Smooth muscle cell (in vitro differentiated cells): ENCODE measurements at regions not wholly inside any gene's neighbourhood (a gene's known extent, or its start where the extent isn't known, plus 50 kb on each side); places are given as distances from the start of the nearest gene placed in this dataset.

ENCODE experiments used
- DNase-seq: peaks from one replicate; lab custom pipeline; 2025; ENCODE audit not compliant: unreplicated experiment; lab: John Stamatoyannopoulos, UW
- H2AFZ ChIP-seq: fragments of 200-600 bp; sonication (generic); 2 replicates; pipeline ENCODE4 v1.6.0; 2016; ENCODE audit warnings: antibody characterized with exemption, low read depth, mild to moderate bottlenecking
- H3F3A ChIP-seq: fragments of 200-600 bp; sonication (generic); 2 replicates; pipeline ENCODE4 v1.6.0; 2017; ENCODE audit warnings: antibody characterized with exemption, low read depth
- H3K27ac ChIP-seq: fragments of 200-600 bp; sonication (generic); 2 replicates; pipeline ENCODE4 v1.5.1; 2016; ENCODE audit warnings: low read depth, mild to moderate bottlenecking
- H3K27me3 ChIP-seq: fragments of 200-600 bp; sonication (generic); 2 replicates; pipeline ENCODE4 v1.6.1; 2016; ENCODE audit warnings: low read depth, mild to moderate bottlenecking
- H3K36me3 ChIP-seq: fragments of 200-600 bp; sonication (generic); 2 replicates; pipeline ENCODE4 v1.5.1; 2016; ENCODE audit warnings: low read depth
- H3K4me1 ChIP-seq: fragments of 200-600 bp; sonication (generic); 2 replicates; pipeline ENCODE4 v1.5.1; 2016; ENCODE audit warnings: low read depth
- H3K4me2 ChIP-seq: fragments of 200-600 bp; sonication (generic); 2 replicates; pipeline ENCODE4 v1.6.0; 2016; ENCODE audit warnings: mild to moderate bottlenecking
- H3K4me3 ChIP-seq: fragments of 200-600 bp; sonication (generic); 2 replicates; pipeline ENCODE4 v1.5.1; 2016; ENCODE audit warnings: mild to moderate bottlenecking
- H3K79me2 ChIP-seq: fragments of 200-600 bp; sonication (generic); 2 replicates; pipeline ENCODE4 v1.6.0; 2016; ENCODE audit warnings: low read depth, mild to moderate bottlenecking
- H3K9ac ChIP-seq: fragments of 200-600 bp; sonication (generic); 2 replicates; pipeline ENCODE4 v1.6.0; 2016; ENCODE audit warnings: low read depth
- H3K9me3 ChIP-seq: fragments of 200-600 bp; sonication (generic); replicated peaks from 2 replicates; pipeline ENCODE4 v1.5.1; 2016; ENCODE audit warnings: low read depth
- H4K20me1 ChIP-seq: fragments of 200-600 bp; sonication (generic); 2 replicates; pipeline ENCODE4 v1.6.0; 2016; ENCODE audit warnings: low read depth
- WGBS: methylation state at CpG from one replicate; pipeline ENCODE4 v1.1.7; 2016; ENCODE audit warnings: low lambda C conversion rate; 5-methylcytosine and 5-hydroxymethylcytosine counted together
- TF ChIP-seq, protein P1 (sequence below): fragments of 200-600 bp; sonication (generic); IDR thresholded peaks from 2 replicates; pipeline ENCODE4 v1.5.1; 2017; ENCODE audit warnings: borderline replicate concordance, mild to moderate bottlenecking, antibody characterized with exemption; ENCODE audit not compliant: insufficient read depth, poor library complexity, severe bottlenecking

GRCh38 chr18:57864615-57865121 lies 61.6 kb upstream of the ATP8B1 start:
- Histone ChIP-seq H3K27me3 (peaks cover 12% of the 10 kb centered on the region), H3F3A (no peaks in the 10 kb centered on the region), H3K27ac (no peak overlapping the region), H3K4me3 (no peak overlapping the region), H3K79me2 (no peaks in the 10 kb centered on the region), H3K36me3 (no peaks in the 10 kb centered on the region), H4K20me1 (no peaks in the 10 kb centered on the region), H3K4me2 (no peak overlapping the region), H3K9me3 (no peaks in the 10 kb centered on the region), H2AFZ (no peak overlapping the region), H3K4me1 (no peaks in the 10 kb centered on the region), H3K9ac (no peak overlapping the region)
- 87% methylated on average over 4 of the region's 4 CpGs for WGBS
- DNase-seq, result no peak
- TF ChIP-seq, protein P1, sequence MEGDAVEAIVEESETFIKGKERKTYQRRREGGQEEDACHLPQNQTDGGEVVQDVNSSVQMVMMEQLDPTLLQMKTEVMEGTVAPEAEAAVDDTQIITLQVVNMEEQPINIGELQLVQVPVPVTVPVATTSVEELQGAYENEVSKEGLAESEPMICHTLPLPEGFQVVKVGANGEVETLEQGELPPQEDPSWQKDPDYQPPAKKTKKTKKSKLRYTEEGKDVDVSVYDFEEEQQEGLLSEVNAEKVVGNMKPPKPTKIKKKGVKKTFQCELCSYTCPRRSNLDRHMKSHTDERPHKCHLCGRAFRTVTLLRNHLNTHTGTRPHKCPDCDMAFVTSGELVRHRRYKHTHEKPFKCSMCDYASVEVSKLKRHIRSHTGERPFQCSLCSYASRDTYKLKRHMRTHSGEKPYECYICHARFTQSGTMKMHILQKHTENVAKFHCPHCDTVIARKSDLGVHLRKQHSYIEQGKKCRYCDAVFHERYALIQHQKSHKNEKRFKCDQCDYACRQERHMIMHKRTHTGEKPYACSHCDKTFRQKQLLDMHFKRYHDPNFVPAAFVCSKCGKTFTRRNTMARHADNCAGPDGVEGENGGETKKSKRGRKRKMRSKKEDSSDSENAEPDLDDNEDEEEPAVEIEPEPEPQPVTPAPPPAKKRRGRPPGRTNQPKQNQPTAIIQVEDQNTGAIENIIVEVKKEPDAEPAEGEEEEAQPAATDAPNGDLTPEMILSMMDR, result no peak

DNA sequence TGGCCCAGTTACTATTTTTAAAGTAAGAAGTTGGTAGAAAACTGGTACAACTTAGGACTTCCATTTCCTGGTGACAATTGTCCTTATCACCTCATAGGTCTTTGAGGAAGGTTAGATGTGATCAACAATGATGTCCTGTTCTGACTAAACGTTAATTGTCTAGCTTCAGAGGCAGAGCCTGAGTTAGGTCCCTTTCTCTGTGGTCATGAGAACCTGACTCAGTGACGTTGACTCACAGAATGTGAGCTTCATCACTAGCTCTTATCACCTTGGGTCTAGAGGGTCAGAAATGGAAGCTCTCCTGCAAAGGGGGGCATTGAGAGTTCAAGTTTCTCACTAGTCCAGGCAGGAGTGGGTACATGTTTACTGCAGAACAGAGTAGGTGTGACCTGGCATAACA lies 60.6 kb upstream of the ATP8B1 start:
- 82% methylated on average over 2 of the region's 2 CpGs for WGBS
- DNase-seq, result no peak
- Histone ChIP-seq H2AFZ (no peak overlapping the region), H3K79me2 (no peaks in the 10 kb centered on the region), H3F3A (no peaks in the 10 kb centered on the region), H3K9ac (no peak overlapping the region), H3K27ac (no peak overlapping the region), H3K4me1 (no peaks in the 10 kb centered on the region), H4K20me1 (no peaks in the 10 kb centered on the region), H3K4me3 (no peak overlapping the region), H3K36me3 (no peaks in the 10 kb centered on the region), H3K9me3 (no peaks in the 10 kb centered on the region), H3K4me2 (no peak overlapping the region), H3K27me3 (peaks cover 19% of the 10 kb centered on the region)
- TF ChIP-seq, protein P1, result no peak

DNA sequence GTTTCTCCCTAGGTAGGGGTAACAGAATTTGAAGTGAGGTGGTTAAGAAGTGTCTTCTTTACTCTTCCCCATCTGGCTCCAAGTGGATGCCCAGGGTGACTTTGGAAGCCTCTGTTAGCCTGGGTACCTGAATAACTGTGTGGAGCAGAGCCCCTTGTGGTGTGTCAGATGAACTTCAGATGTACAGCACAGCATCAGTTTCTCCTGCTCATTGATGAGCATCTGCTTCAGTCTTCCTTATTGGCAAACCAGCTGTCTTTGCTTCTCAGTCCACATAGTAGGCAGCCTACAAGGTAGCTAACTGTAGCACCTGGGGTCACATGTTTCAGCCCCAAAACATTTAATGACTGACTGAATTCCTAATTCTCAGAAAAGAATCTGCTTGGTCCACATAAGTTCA lies 56.2 kb upstream of the ATP8B1 start:
- no peak overlapping the region for H3K4me3 ChIP-seq
- no peaks in the 10 kb centered on the region for H3F3A ChIP-seq
- H3K4me2 ChIP-seq, result no peak overlapping the region
- TF ChIP-seq, protein P1, result peak; percentile 29
- H4K20me1 ChIP-seq, result no peaks in the 10 kb centered on the region
- no peaks in the 10 kb centered on the region for H3K79me2 ChIP-seq
- no peak overlapping the region for H2AFZ ChIP-seq
- no peak overlapping the region for H3K27ac ChIP-seq
- no peaks in the 10 kb centered on the region for H3K9me3 ChIP-seq
- no peaks in the 10 kb centered on the region for H3K36me3 ChIP-seq
- DNase-seq, result no peak
- H3K9ac ChIP-seq, result no peak overlapping the region
- peaks cover 44% of the 10 kb centered on the region for H3K27me3 ChIP-seq
- H3K4me1 ChIP-seq, result no peaks in the 10 kb centered on the region

- H3K9ac ChIP-seq, result no peak overlapping the region
- no peaks in the 10 kb centered on the region for H4K20me1 ChIP-seq
- H3K4me2 ChIP-seq, result no peak overlapping the region
- H3K36me3 ChIP-seq, result no peaks in the 10 kb centered on the region
- TF ChIP-seq, protein P1, result no peak
- no peak overlapping the region for H3K4me3 ChIP-seq
- no peak for DNase-seq
- no peak overlapping the region for H2AFZ ChIP-seq
- peaks cover 54% of the 10 kb centered on the region for H3K27me3 ChIP-seq
- H3K4me1 ChIP-seq, result no peaks in the 10 kb centered on the region
- H3K79me2 ChIP-seq, result no peaks in the 10 kb centered on the region
- no peak overlapping the region for H3K27ac ChIP-seq
- WGBS, result 58% methylated on average over 9 of the region's 9 CpGs
- H3K9me3 ChIP-seq, result no peaks in the 10 kb centered on the region
- no peaks in the 10 kb centered on the region for H3F3A ChIP-seq
These were observed 53.6 kb upstream of the ATP8B1 start for GRCh38 chr18:57856557-57857280.
